HG02938 (cell line): ENCODE measurements at regions not wholly inside any gene's neighbourhood (a gene's known extent, or its start where the extent isn't known, plus 50 kb on each side); places are given as distances from the start of the nearest gene placed in this dataset.

ENCODE experiments used
- ATAC-seq: cut with Tn5 transposase; IDR thresholded peaks from one replicate; pipeline ENCODE4 v1.9.1; 2021; ENCODE audit warnings: mild to moderate bottlenecking, moderate library complexity; ENCODE audit not compliant: unreplicated experiment

- ATAC-seq, result no peak
These were observed 1047.6 kb upstream of the ADGRL4 start for GRCh38 chr1:80054129-80054528.

- ATAC-seq, result no peak
These were observed 1047.1 kb upstream of the ADGRL4 start for GRCh38 chr1:80053613-80054012.

- ATAC-seq, result no peak
These were observed 1044.0 kb upstream of the ADGRL4 start for GRCh38 chr1:80050523-80050922.

GRCh38 chr1:80050085-80050484 lies 1043.6 kb upstream of the ADGRL4 start:
- ATAC-seq, result no peak

- ATAC-seq, result no peak
These were observed 1042.2 kb upstream of the ADGRL4 start for GRCh38 chr1:80048716-80049115.

GRCh38 chr1:80047791-80048190 lies 1041.3 kb upstream of the ADGRL4 start:
- ATAC-seq, result no peak

- ATAC-seq, result no peak
These were observed 1038.1 kb upstream of the ADGRL4 start for GRCh38 chr1:80044662-80045061.

GRCh38 chr1:80036690-80037432 lies 1030.3 kb upstream of the ADGRL4 start:
- no peak for ATAC-seq

- no peak for ATAC-seq
These were observed 1016.8 kb upstream of the ADGRL4 start for GRCh38 chr1:80023358-80023757.

- no peak for ATAC-seq
These were observed 1015.4 kb upstream of the ADGRL4 start for GRCh38 chr1:80021891-80022290.

- no peak for ATAC-seq
These were observed 1011.8 kb upstream of the ADGRL4 start for GRCh38 chr1:80018348-80018747.

GRCh38 chr1:80008934-80009333 lies 1002.4 kb upstream of the ADGRL4 start:
- no peak for ATAC-seq

GRCh38 chr1:80003250-80003649 lies 996.7 kb upstream of the ADGRL4 start:
- no peak for ATAC-seq

GRCh38 chr1:79988401-79988800 lies 981.9 kb upstream of the ADGRL4 start:
- no peak for ATAC-seq

- ATAC-seq, result no peak
These were observed 975.7 kb upstream of the ADGRL4 start for GRCh38 chr1:79982211-79982610.

- ATAC-seq, result no peak
These were observed 975.0 kb upstream of the ADGRL4 start for GRCh38 chr1:79981481-79981880.

GRCh38 chr1:79979346-79979745 lies 972.8 kb upstream of the ADGRL4 start:
- ATAC-seq, result no peak

- ATAC-seq, result no peak
These were observed 969.8 kb upstream of the ADGRL4 start for GRCh38 chr1:79976287-79976686.

- no peak for ATAC-seq
These were observed 968.1 kb upstream of the ADGRL4 start for GRCh38 chr1:79974659-79975058.

- no peak for ATAC-seq
These were observed 963.4 kb upstream of the ADGRL4 start for GRCh38 chr1:79969886-79970285.

GRCh38 chr1:79966438-79966837 lies 959.9 kb upstream of the ADGRL4 start:
- no peak for ATAC-seq

GRCh38 chr1:79959635-79960034 lies 953.1 kb upstream of the ADGRL4 start:
- ATAC-seq, result no peak

- no peak for ATAC-seq
These were observed 949.4 kb upstream of the ADGRL4 start for GRCh38 chr1:79955966-79956365.
